ENCODE measurements at regions not wholly inside any gene's neighbourhood (a gene's known extent, or its start where the extent isn't known, plus 50 kb on each side); places are given as distances from the start of the nearest gene placed in this dataset.
"Not testable (repeated sequence)": the region's sequence is repeated elsewhere in the genome, so short reads cannot be mapped to it uniquely, and the experiment has no call there.

DNA sequence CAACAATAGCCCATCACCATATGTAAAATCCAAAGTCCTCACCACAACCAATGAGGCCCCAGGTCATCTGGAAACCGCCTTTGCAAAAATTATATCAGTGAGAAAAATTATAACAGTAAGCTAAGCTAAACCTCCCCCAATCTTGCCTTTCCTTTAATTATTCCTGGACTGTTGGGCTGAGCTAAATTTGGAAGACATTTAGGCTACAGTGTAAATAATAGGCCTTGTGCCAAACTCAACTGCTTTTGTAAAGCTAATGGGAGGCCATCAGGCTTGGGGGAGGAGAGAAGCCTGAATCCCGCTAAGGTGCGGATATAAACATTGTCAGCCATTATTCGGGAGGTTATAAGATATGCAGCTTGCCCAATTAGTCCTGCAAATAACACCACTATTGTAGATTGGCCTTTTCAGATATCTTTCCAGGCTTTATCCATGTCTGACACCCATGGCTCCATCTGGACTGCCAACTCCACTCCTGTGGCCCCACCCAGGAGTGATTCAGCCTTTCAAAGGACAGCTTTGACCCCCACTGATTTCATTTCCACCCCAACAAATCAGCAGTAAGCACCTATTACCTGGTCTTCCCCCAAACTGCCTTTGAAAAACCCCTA, 53.0 kb upstream of the CA12 start:
- DNase-seq: no peak

DNA sequence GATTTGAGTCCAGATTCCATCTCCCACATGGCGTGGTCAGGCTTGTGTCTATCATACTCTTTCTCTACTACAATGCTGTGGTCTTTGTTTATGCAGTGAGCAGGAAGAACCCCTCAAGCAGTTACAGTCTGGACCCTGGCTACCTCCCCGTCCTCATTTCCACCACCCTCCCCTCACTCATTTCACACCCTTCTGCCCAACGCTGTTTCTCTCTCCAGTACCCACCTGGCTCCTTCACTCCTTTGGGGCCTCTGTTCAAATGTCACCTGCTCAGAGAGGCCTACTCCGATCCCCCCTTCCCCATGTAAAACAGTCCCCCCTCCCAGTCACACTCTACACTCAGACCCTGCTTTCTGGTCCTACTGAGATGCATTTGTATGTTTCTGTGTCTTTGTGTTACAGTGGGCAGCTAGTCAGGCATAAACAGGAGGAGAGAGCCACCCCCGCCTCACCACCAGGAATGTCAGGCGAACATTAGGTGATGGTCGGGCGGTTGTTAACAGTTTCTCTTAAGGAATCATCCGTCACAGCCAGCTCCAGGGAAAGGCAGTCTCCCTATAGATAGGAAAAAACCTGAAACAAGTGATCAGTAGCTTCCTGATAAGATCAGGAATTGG, 53.7 kb upstream of the CA12 start:
- peak; percentile 3 for DNase-seq

DNA sequence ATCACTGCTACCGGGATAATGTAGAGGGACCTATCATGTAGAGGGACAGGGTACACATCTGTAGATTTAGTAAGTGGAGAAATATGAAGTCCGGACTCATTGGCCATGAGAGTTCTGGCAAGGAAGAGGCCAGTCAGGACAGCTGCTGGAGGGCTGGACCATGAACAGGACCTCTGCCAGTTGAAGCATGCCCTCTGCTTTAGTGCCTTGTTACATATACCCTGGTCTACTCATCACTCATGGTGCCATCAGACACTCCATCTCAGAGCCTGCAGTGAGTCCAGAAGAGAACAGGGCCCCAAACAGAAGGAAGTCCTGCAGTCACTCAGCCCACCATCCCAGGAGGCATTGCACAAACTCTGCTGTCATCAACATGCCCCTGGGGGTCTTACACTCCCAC, 54.7 kb upstream of the CA12 start:
- DNase-seq: peak; percentile 41

DNA sequence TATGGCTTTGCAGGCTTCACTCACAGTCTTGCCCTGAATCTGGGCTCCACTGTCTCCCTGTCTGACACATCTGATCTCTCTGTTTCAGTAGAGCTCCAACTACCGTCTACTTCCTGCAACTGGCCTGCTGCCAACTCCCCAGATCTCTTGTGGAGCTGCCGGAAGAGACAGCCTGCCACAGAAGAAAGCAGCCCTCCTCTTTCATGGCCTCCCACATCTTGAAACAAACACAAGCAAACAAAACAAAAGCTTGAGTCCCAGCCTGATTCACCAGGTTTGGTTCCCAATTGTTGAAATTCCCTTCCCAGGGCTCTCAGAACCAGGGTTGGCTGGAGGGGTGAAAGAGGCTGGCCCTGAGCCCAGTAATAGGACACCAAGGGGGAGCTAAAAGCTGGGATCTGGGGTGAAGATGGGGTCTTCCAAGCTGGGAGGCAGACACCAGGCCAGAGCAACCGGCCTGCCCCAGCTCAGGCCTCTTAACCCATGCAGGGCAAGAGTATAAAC, 55.3 kb upstream of the CA12 start:
- DNase-seq: peak; percentile 91

DNA sequence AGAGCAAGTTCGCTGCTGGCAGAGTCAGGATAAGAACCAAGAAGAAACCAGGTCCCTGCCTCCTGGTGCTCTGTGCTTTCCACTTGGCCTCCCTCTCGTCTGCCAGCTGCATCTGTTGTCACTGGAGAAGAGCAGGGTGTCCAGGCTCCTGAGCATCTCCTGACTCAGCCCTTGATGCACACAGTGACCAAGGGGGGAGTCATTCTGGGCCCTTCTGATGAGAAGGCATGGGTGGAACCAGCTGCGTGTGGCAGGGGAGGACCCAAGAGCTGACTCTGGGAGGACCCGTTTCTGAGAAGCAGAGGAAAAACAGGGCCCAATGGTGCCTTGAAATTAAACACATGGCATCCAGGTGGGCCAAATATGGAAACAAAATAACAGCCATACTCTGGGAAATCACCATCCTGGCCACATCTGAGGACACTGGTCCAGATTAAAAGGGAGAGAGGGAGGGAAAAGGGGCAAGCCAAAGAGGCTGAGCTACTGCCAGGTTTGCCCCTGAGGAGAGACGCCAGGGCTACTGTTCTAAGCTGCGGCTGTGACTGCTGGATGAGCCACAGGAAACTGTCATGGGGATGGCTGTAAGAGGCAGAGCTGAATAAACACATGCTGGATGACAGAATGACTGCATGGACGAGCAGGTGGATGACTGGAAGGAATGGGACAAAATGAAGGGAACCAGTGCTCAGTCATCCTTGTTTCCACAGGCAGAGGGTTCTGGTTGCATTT, 58.1 kb upstream of the CA12 start:
- peak; percentile 37 for DNase-seq

DNA sequence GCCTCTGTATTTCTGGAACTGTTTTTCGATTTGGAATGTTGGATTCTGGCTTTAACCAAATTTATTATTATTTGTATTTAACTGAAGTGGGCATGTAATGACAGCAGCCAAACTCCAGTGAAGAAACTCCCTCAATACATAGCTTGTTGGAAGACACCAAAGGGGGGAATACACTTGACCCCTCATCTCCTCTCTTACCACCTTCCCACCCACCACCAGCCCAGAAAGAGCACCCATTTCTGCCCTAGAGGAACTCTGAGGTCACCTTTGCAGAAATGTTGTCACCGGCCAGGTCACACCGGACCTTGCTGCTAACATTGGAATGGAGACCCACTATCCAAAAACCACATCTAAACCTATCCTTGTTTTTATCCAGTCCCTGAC, 58.6 kb upstream of the CA12 start:
- DNase-seq: peak; percentile 3

DNA sequence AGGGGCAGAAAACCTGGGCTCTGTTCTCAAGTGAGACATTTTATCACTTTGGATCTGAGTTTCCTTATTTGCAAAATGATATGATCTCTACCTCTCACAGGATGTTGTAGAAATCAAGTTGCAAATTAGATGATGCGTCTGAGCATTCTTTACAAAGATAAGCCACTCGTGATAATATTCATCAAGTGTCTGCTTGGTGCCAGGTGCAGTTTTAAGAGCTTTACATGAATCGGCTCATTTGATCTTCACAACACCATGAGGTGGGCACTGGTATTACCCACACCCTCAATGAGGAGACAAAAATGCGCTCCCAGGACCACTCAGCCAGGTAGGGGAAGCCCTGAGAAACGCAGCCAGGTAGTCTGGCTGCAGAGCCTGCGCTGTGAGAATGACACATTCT, 59.1 kb upstream of the CA12 start:
- DNase-seq: no peak

DNA sequence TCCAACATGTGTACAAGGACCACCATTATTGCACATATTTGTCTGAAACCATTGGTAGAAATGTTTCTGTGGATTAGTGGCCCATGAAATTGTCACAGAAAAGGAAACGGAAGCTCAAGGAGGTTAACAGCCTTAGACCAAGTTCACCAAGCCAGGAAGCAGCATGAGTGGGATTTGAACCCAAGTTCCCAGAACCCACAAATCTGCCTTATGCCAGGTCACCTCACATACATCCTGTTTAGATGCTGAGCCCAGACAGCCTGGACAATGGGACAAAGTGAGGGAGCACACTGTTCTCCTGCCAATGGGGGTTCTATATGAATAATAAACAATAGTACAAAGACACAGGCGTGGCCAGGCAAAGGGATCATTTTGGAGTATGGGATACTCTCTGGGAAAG, 59.6 kb upstream of the CA12 start:
- DNase-seq: no peak

DNA sequence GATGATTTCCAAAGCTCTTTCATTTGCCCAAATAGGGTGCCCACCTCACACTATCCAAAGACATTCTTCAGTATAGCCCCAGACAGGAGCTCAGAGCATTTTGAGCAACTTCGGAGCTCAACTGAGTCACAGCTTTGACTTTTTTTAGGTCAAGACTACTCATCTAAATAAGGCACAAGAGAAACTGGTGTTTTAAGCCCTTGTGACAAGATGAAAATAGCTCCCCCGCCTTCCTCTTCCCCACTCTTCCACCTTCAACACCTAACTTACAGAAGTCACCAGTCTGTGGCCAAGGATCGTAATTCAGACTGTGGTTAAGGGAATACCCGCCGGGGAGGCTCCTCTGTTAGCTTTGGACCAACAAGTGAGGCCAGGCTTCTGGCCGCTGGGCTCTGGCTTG, 60.4 kb upstream of the CA12 start:
- DNase-seq: no peak

DNA sequence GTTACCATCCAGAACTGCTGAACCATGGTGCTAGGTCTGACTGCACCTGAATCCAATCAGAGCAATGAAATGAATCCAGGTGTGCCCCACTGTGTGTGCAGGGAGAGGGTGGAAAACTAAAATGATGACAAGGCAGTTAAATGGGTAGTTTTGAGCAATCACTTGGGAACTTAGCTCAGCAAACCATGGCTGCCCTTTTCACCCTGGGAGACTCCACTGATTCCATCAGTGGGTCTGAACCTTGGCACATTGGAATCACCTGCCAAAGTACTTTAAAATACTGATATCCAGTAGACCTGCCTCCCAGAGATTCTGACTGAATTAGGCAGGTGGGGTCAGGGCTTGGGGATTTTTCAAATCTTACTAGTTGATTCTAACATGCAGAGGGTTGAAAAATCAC, 59.8 kb upstream of the USP3 start:
- DNase-seq: no peak

DNA sequence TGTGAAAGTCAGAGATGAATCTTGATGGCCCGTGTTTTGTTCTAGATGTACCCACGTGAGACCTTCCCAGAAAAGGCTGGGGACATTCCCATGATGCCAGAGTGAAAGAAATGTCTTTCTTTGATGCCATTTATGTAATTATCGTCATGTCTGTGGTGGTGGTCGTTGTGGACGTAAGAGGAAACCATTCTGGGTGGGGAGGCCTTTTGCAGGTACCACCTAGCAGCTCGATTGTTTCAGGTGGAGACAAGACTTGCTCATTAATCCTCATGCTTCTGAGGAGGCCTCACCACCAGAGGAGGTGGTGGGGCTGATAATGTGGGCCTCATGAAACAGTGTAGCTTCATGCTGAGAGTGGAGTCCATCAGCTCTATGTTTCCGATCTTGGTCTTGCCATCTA, 58.1 kb upstream of the USP3 start:
- no peak for DNase-seq

DNA sequence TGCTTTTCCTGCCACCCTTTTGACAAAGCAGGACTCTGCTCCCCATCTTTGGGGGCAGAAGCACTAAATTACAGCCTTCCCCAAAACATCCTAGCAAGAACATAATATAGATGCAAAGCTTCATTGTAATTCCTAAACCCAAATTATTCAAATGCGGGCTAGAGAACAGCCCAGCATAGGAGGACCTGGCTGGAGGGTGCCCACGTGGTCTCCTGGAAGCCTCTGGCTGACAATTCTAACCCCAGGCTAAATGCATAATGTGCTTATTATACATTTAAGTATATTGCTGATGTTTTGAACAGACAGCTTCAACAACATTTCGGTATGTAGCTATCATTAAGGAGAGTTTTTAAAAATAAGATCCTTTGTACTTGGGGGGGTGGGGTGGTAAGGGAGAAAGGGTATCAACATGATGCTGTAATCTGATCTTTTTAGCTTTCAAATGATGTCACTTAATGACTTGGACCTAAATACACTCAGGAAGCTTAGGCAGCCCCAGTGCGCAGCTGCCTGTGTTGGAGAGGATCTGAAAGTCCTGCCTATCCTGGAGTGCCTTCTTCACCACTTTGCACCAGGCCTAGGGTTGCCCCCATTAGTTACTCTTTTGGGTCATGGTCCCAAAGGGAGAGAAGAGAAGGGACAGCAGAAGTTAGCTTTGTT, 57.2 kb upstream of the USP3 start:
- DNase-seq: no peak

DNA sequence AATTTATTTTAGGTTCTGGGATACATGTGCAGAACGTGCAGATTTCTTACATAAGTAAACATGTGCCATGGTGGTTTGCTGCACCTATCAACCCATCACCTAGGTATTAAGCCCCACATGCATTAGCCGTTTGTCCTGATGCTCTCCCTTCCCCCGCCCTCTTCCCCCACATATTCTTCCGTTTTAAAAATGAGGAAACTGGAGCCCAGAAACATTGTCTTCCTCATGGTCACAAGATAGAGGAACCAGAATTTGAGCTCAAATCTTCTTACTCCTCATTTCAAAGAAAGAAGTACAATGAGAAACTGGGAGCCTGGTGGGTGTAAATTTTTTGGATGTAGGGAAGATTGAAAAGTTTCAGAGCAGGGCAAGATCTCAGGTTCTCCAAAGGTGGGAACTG, 56.1 kb upstream of the USP3 start:
- no peak for DNase-seq

DNA sequence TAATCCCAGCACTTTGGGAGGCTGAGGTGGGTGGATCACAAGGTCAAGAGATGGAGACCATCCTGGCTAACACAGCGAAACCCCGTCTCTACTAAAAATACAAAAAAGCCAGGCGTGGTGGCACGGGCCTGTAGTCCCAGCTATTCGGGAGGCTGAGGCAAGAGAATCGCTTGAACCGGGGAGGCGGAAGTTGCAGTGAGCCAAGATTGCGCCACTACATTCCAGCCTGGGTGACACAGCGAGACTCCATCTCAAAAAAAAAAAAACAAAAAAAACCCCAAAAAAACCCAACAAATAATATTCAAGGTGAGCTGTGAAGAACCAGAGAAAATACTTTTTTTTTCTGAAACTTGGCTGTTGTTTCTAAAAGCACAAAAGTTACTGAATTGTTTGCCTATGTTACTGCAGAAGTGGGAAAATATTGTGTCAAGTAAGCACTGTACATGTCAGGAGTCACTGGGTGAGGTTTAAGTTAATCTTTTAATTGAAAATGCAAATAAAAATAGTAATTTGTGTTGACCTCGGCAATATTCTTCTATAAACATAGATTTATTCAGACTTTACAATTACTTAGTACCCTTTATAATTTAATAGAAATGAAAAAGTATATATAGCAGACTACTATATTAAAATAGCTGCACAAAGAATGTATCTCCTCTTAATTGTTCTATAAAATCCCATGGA, 55.4 kb upstream of the USP3 start:
- DNase-seq: not testable (repeated sequence)

DNA sequence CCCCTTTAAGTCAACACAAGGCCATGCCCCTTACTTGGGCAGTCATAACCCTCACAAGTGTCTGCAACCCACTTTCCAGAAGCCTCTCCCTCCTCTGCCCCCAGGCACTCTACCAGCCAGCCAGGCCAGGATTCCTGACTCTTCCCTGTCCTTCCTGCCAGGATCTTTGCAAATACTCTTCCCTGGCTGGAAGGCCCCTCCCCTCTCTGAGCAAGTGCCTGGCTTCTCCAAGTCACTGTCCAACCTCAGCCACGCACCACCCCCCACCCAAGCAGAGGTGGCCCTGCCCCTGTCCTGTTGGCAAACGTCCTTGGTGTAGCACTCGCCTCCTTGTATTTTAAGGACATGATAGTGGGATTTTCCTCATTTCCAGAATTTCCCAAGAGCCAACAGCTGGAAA, 54.7 kb upstream of the USP3 start:
- peak; percentile 23 for DNase-seq

DNA sequence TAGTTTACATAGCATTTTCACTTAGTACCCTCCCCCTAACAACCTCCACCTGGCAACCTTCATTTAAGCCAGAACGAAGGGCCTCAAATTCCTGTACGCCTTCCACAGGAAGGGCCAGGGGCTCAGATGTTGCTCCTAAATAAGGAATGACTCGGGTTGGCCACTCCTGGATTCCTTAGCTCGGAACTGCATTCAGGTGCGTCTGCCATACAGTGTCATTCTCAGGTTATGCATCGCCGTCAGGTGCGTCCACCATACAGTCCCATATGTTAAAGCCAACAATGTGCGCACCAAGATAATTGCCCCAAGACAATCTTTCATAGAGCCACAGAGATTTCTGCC, 53.5 kb upstream of the USP3 start:
- peak; percentile 6 for DNase-seq

DNA sequence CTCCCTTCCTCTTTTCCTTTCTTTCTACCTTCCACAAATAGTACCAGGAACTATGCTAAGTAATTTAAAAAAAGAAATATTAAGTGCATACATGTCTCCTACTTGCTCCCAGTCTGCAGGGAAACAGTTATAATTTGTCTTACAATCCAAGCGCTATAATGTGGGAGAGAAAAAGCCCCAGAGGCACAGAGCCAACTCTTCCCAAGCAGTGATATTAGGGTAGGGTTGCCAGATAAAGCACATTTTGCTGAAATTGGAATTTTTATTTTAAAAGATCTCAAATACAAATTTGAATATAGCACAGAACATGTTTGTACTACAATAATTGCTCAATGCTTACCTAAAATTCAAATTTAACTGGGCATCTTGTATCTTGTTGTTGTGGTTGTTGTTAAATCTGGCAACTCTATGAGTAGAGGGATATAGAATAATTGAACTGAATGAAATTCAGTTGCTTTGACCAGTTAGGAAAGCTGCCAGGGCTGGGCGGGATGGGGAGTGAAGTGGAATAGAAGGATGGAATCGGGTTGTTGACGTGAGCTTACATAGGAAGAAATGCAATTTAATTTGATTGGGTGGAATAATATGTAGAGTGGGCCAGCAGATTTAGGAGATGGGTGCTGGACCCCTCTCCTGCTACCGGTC, 52.6 kb upstream of the USP3 start:
- DNase-seq: no peak

DNA sequence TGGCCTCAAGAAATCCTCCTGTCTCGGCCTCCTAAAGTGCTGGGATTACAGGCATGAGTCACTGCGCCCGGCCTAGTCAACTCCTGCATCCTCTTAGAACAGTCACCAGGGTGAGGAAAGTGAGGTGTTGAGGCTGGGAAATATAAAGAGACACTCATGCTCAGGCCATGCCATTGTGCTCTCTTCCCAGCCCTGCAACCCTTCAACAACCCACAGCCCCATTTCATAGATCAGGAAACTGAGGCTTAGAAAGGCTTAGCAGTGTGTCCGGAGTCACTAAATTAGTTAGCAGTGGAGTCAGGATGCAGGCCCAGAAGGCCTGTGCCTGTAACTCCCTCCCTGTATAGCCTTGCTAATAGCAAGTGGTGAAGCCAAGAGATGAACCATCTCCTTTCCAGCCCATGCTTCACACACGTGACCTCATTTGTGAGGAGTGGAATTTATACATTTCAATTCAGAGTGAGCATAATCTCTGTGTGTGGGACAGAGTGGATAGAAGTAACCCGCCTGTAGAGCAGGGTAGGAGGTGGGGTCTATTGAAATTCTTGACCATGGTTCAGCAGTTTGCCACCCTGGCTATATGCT, 51.7 kb upstream of the USP3 start:
- DNase-seq: no peak

DNA sequence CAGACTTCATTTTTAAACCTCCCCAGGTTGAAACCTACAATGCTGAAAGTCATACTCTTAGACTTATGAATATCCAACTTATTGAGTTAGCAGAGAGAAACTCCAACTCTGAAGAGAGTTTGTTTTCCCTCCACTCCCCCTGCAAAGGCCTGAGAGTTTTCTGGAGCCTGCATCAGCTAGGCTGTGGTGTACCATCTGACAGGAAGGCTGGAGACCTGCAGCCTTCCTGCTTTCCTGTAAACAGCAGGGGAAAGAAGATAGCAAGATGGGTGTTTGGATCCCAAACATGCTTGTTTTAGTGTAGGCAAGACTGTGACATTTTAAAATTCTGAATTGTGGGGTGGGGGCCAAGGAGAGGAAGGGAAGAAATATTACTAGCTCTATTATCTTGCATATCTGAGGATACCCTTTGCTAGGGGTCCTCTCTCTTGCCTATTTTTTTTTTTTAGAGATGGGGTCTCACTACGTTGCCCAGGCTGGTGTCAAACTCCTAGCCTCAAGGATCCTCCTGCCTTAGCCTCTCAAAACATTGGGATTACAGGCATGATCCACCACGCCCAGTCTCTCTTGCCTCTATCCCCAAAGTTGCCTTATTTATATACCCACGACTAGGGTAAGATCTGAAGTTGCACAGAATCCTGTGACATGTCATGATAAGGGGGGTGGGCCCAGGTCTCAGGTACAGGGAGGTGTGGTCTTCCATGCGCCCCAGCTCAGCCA, 51.0 kb upstream of the USP3 start:
- no peak for DNase-seq

DNA sequence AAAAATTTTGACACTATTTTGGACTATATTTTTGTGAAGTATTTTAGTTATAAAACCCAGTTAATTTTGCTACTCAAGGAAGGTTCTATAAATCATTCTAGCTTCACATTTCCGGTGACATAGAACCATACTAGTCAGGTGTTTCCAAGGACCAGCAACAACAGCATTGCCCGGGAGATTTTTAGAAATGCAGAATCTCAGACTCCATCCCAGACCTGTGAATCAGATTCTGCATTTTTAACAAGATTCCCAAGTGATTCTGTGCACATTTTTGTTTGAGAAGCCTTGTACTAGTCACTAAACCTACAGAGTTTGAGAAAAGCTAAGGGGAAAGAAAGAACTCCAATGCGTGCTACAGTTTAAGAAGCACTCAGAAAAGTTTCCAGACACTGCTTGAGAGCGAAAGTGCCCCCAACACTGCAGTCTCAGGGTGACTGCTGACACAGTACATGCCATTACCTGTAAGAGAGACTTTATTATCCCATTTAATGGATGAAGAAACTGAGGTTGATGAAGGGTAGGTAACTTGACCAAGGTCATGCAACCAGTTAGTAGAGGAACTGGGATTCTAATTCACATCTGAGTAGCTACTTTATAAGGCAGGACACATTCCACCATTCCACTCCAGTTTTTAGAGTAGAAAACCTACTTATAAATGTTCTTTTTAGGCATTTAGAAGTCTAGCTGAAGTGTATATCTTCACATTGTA, 49.7 kb upstream of the USP3 start:
- DNase-seq: no peak
